ENCODE measurements at regions not wholly inside any gene's neighbourhood (a gene's known extent, or its start where the extent isn't known, plus 50 kb on each side); places are given as distances from the start of the nearest gene placed in this dataset.

- TF ChIP-seq POLR2A (IDR thresholded peaks at IDR 0.05; ENCODE audit: low read depth, low read length), result no peak
- TF ChIP-seq POLR2AphosphoS5 (IDR thresholded peaks at IDR 0.05; ENCODE audit: low read depth, low read length), result no peak
- TF ChIP-seq TAF1 (IDR thresholded peaks at IDR 0.05; ENCODE audit: borderline replicate concordance, low read depth, low read length), result no peak
Observed at GRCh38 chr1:106749491-106749890, 307.0 kb upstream of the PRMT6 start.
